ENCODE measurements at regions not wholly inside any gene's neighbourhood (a gene's known extent, or its start where the extent isn't known, plus 50 kb on each side); places are given as distances from the start of the nearest gene placed in this dataset.
A peak's percentile ranks its signal among the peaks of the same experiment; 100 is the strongest.

DNA sequence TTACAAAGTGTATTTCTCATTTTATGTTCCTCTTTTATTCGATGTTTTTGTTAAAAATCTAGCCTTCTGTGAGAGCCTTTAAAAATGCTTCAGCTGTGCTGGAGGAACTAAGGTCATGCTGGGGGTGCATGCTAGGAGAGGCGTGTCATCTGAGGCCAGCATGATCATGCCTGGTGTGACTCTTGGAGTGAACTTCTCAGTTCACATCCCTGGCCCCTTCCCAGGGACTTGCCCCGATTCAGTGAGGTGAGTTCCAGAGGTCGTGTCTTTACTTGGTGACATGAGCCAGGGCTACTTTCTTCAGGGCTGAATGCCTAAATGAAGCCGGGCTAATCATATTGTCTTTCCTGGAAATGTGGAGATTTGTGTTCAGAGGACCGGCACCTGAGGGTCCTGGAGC lies 264.9 kb downstream of the MREG start (continued):
- TF ChIP-seq, protein P1, sequence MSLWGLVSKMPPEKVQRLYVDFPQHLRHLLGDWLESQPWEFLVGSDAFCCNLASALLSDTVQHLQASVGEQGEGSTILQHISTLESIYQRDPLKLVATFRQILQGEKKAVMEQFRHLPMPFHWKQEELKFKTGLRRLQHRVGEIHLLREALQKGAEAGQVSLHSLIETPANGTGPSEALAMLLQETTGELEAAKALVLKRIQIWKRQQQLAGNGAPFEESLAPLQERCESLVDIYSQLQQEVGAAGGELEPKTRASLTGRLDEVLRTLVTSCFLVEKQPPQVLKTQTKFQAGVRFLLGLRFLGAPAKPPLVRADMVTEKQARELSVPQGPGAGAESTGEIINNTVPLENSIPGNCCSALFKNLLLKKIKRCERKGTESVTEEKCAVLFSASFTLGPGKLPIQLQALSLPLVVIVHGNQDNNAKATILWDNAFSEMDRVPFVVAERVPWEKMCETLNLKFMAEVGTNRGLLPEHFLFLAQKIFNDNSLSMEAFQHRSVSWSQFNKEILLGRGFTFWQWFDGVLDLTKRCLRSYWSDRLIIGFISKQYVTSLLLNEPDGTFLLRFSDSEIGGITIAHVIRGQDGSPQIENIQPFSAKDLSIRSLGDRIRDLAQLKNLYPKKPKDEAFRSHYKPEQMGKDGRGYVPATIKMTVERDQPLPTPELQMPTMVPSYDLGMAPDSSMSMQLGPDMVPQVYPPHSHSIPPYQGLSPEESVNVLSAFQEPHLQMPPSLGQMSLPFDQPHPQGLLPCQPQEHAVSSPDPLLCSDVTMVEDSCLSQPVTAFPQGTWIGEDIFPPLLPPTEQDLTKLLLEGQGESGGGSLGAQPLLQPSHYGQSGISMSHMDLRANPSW (CRISPR knock-in tag; IDR thresholded peaks at IDR 0.05; ENCODE audit: borderline replicate concordance), result no peak
- TF ChIP-seq NCOA1 (CRISPR knock-in tag; IDR thresholded peaks at IDR 0.05) (no peak), RXRB (CRISPR knock-in tag; IDR thresholded peaks at IDR 0.05; ENCODE audit: borderline replicate concordance) (peak; percentile 76), KLF16 (CRISPR knock-in tag; IDR thresholded peaks at IDR 0.05) (0 out of 4 replicates have a peak, but pooled peaks of 1 of the 2 experiments have one; percentile 32), NCOA2 (CRISPR knock-in tag; IDR thresholded peaks at IDR 0.05) (peak; percentile 40; the same call in 1 of the 2 replicates), ZKSCAN8 (CRISPR knock-in tag; IDR thresholded peaks at IDR 0.05; ENCODE audit: borderline replicate concordance) (no peak), ZBTB38 (CRISPR knock-in tag; IDR thresholded peaks at IDR 0.05) (peak; percentile 46; the same call in 1 of the 2 replicates)
- TF ChIP-seq, protein P2, sequence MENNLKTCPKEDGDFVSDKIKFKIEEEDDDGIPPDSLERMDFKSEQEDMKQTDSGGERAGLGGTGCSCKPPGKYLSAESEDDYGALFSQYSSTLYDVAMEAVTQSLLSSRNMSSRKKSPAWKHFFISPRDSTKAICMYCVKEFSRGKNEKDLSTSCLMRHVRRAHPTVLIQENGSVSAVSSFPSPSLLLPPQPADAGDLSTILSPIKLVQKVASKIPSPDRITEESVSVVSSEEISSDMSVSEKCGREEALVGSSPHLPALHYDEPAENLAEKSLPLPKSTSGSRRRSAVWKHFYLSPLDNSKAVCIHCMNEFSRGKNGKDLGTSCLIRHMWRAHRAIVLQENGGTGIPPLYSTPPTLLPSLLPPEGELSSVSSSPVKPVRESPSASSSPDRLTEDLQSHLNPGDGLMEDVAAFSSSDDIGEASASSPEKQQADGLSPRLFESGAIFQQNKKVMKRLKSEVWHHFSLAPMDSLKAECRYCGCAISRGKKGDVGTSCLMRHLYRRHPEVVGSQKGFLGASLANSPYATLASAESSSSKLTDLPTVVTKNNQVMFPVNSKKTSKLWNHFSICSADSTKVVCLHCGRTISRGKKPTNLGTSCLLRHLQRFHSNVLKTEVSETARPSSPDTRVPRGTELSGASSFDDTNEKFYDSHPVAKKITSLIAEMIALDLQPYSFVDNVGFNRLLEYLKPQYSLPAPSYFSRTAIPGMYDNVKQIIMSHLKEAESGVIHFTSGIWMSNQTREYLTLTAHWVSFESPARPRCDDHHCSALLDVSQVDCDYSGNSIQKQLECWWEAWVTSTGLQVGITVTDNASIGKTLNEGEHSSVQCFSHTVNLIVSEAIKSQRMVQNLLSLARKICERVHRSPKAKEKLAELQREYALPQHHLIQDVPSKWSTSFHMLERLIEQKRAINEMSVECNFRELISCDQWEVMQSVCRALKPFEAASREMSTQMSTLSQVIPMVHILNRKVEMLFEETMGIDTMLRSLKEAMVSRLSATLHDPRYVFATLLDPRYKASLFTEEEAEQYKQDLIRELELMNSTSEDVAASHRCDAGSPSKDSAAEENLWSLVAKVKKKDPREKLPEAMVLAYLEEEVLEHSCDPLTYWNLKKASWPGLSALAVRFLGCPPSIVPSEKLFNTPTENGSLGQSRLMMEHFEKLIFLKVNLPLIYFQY (CRISPR knock-in tag; IDR thresholded peaks at IDR 0.05; ENCODE audit: borderline replicate concordance), result peak; percentile 53; the same call in 1 of the 2 replicates
- TF ChIP-seq, protein P3, sequence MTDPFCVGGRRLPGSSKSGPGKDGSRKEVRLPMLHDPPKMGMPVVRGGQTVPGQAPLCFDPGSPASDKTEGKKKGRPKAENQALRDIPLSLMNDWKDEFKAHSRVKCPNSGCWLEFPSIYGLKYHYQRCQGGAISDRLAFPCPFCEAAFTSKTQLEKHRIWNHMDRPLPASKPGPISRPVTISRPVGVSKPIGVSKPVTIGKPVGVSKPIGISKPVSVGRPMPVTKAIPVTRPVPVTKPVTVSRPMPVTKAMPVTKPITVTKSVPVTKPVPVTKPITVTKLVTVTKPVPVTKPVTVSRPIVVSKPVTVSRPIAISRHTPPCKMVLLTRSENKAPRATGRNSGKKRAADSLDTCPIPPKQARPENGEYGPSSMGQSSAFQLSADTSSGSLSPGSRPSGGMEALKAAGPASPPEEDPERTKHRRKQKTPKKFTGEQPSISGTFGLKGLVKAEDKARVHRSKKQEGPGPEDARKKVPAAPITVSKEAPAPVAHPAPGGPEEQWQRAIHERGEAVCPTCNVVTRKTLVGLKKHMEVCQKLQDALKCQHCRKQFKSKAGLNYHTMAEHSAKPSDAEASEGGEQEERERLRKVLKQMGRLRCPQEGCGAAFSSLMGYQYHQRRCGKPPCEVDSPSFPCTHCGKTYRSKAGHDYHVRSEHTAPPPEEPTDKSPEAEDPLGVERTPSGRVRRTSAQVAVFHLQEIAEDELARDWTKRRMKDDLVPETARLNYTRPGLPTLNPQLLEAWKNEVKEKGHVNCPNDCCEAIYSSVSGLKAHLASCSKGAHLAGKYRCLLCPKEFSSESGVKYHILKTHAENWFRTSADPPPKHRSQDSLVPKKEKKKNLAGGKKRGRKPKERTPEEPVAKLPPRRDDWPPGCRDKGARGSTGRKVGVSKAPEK (CRISPR knock-in tag; IDR thresholded peaks at IDR 0.05; ENCODE audit: borderline replicate concordance), result no peak
- TF ChIP-seq, protein P4, sequence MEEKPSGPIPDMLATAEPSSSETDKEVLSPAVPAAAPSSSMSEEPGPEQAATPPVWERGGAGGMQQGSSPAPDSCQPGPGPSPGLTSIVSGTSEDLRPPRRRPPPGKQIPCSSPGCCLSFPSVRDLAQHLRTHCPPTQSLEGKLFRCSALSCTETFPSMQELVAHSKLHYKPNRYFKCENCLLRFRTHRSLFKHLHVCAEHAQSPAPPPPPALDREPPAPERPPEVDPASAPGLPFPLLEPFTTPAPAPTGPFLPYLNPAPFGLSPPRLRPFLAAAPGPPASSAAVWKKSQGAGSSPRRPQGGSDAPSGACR (CRISPR knock-in tag; IDR thresholded peaks at IDR 0.05), result peak; percentile 13; the same call in 1 of the 2 replicates
- TF ChIP-seq, protein P5, sequence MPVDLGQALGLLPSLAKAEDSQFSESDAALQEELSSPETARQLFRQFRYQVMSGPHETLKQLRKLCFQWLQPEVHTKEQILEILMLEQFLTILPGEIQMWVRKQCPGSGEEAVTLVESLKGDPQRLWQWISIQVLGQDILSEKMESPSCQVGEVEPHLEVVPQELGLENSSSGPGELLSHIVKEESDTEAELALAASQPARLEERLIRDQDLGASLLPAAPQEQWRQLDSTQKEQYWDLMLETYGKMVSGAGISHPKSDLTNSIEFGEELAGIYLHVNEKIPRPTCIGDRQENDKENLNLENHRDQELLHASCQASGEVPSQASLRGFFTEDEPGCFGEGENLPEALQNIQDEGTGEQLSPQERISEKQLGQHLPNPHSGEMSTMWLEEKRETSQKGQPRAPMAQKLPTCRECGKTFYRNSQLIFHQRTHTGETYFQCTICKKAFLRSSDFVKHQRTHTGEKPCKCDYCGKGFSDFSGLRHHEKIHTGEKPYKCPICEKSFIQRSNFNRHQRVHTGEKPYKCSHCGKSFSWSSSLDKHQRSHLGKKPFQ (CRISPR knock-in tag; IDR thresholded peaks at IDR 0.05; ENCODE audit: insufficient replicate concordance), result peak; percentile 99

Measured in HepG2 (cell line).